NCI-H2171 treated with DMSO at 0.1 percent for 48 hours (cell line): ENCODE measurements at regions not wholly inside any gene's neighbourhood (a gene's known extent, or its start where the extent isn't known, plus 50 kb on each side); places are given as distances from the start of the nearest gene placed in this dataset.

Experiments used
- DNase-seq: peaks from one replicate; lab custom pipeline; 2025; lab: John Stamatoyannopoulos, UW

GRCh38 chr7:41175435-41175834 lies 527.5 kb downstream of the INHBA start:
- no peak for DNase-seq

DNA sequence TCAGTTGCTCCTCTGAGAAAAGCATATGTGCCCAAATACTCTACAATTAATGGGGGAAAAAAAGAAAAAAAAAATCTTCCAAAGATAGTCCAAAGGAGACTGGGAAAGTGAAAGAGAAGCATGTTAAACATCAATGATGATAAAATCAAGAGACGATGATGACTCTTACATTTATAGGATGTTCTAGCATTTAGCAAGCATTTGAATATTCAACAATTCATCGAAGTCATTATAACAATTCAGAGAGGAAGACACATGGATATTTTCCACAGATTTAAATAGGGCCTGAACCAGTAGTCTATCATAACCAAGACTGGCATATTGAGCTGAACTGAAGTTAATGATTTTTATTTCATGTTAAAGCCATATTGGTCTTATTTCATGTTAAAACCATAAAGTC lies 528.4 kb downstream of the INHBA start:
- DNase-seq = no peak

DNA sequence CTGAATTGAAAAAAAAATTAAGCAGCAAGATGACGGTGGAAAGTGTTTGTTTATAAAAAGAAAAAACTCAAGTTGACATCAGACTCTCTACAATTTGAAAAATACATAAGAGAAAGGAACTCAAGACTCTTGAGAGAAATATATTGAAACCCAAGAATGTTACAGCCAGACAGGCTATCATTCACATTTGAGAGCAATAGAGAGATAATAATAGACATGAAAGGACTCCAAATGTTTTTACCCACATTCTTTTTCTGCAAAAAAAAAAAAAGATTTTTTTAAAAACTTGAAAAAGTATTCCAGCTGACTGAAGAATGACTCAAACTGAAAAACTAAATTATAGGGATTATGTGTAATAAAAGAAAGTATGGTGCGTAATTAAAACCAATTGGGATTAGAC lies 532.4 kb downstream of the INHBA start:
- no peak for DNase-seq

DNA sequence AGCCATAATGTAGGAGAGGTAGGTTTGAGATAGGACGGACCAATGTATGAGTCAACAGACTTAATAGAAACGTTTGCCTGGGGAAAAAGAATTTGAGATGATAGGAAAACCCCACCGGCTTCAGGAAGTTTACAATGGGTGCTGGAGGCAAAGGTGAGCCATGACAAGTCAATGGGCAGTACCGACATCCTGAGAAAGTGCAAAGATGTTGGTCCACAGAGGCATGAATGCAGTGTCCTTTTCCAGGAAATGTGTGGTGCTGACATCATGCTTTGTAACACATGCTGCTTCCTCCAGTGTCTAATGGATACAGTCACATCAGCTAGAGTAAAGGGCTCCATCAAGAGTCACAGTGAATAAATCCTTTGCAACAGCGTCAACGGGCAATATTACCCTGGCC lies 533.6 kb downstream of the INHBA start:
- no peak for DNase-seq

DNA sequence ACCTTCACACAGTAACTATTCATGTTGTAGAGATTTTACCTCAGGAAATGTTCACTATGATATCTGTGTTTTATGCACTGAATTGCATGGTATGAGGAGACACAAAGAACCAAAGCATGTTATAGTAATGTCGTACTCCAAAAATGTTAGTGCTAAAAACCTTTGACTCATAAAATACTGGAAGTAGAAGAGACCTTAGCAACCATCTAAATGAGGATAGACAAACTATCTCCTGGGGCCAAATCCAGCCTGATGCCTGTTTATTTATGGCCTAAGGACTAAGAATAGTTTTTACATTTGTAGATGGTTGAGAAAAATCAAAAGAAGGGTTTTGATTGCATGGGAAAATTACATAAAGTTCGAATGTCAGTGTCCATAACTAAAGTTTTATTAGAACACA lies 535.1 kb downstream of the INHBA start:
- DNase-seq = no peak

GRCh38 chr7:41164440-41164839 lies 538.5 kb downstream of the INHBA start:
- no peak for DNase-seq

GRCh38 chr7:41163991-41164390 lies 538.9 kb downstream of the INHBA start:
- DNase-seq = no peak

DNA sequence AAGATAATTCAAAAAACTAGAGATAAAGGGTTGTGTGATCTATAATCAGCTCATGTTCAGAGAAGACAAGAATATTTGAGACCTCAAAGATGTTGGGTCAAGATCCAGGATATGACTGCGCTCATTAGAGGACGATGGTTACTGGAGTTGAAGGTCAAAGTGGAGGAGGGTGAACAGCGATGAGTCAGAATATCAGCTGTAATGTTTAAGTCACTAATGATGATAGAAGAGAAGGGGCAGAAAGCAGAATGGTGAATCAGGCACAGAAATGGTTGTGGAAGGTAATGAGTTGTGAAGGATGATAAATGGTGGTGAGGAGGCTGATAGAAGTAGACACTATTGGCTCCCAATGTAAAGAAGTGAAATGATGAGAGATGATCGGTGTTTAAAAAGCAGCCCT lies 540.3 kb downstream of the INHBA start:
- no peak for DNase-seq

GRCh38 chr7:41161041-41161587 lies 541.8 kb downstream of the INHBA start:
- DNase-seq = no peak

DNA sequence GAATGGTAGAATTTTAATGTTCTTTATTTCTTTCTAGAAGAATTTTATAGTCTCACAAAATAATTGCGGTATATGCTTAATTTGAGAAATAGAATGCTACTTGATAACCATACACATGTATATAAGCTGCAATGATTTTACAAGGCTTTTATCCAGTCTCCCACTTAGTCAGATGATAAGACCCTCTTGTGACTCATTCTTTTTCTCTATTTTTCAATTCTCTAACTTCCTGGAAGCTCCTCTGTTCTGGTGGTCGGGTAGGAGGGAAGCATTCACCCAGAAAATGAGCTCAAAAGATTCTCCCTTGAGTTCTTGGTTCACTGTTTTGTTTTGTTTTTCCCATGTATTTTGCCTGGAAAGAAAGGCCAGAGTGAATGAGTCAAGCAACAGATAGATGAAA lies 546.6 kb downstream of the INHBA start:
- DNase-seq = no peak

- no peak for DNase-seq
Observed at GRCh38 chr7:41153268-41153667, 549.6 kb downstream of the INHBA start.

DNA sequence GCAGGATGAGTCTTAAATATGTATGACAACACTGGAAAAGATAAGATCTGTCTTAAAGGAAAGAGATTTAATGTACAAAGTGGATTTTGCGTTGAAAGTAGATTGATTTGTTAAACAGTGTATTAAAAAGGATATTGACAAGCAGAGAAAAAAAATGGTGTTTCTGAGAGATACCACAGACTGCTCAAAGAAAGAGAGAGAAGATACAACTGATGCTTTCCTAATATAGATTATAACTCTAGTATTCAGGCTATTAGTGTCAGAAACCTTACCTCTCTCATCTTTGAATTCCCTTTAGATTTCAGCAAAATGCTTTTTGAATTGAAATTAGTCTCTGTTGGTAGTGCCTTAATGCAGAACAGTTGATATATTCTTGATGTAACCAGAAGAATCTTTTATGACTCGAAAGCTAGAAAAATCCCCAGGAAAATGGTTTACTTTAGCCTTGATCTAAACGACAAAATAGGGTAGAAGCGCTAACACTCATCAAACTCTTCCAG lies 550.7 kb downstream of the INHBA start:
- no peak for DNase-seq

- DNase-seq = no peak
Observed at GRCh38 chr7:41149576-41149975, 553.3 kb downstream of the INHBA start.

DNA sequence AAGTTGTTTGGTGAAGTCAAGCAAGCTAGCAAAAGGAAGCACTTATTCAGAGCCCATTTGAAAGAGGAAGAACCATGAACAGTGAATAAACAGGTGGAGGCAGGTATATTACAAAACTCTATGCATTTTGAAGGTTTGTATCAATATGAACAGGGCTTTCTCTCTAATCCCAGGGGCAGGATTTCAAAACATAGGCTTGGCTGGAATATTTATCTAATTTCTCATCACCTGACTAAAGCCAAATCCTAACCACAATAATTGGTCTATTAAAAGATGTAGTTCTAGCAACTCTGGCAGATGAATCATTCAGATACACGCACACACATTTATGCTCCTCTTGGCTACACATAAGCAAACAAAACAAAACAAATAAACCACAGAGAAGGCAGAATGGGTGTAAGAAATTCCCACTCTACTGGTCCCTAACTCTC lies 554.4 kb downstream of the INHBA start:
- DNase-seq = no peak

DNA sequence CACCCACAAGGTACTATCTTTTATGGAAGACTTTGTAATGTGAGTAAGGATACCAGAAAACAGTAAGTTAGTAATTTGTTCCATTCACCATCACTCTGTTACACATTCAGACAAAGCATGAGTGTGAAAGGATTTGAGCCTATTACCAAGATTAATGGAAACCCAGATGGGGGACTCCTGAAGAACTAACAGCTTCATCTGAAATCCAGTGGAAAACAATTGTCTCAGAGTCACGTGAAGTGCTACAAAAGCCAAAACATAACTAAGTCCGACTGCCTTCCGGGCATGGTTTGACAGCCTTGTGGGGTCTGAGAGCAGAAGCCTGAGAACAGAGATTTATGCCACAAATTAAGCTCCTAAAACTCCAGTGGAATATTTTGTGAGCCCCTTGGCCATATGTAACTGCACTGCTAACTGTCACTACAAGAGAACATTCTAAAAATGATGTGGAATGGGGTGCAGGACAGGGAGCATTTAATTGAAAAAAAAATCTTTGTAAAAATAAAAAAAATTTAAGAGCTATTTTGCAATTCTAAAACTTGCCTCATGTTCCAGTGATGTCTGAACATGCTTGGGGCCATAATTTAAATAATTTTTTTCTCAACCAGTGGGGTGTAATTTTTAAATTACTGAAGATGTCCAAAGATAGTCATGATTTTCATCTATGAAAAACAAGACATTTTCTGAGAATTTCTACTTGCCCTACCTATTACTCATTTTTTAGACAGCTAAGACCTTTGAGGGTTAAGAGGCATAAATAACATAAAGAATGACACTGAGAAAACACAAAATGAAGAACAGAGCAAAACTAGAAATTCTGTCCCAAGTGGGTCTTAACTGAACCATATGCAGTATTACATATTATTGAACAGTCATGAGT lies 555.0 kb downstream of the INHBA start:
- DNase-seq = no peak

DNA sequence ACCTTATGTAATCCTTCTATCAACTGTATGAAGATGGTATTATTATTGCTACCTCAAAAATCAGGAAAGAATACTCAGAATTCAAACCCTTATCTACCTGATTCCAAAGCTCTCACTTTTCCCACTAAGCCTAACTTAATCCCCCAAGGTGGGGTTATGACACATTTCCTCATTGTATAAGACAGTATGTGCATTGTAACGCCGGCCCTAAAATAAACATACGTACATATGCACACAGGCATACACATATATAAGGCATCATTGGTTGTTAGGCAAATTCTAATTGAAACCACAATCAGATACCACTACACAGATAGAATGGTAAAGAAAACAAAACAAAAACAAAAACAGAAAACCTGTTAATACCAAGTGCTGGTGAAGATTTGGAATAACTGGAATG lies 556.5 kb downstream of the INHBA start:
- no peak for DNase-seq

GRCh38 chr7:41145656-41146055 lies 557.2 kb downstream of the INHBA start:
- no peak for DNase-seq

DNA sequence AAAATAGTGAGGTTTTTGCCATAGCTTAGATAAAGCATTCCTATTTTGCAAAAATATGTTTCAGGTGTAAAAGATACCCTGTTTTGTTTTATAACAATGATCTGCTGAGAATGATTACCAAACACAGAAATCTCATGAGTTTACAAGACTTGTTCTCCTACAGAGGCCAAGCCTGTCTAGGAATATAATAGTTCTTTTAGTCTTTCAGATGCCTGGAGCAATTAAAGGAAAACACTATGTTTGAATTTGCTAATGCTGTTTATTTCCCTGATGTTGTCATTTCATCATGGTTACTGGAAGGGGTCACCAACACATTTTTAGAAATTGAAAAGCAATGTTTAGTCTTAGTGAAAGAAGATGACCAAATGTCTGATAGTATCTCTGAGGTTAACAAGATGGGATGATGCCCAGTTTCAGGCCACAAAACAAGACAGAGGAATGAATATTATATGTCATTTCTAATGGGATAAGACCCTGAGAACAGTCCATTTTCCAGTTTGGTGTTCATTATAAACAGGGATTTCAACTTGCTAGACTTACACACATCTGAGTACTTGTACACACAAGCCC lies 559.9 kb downstream of the INHBA start:
- no peak for DNase-seq

GRCh38 chr7:41139789-41140188 lies 563.1 kb downstream of the INHBA start:
- no peak for DNase-seq

GRCh38 chr7:41136551-41136950 lies 566.3 kb downstream of the INHBA start:
- no peak for DNase-seq

- DNase-seq = no peak
Observed at GRCh38 chr7:41135511-41135910, 567.4 kb downstream of the INHBA start.

DNA sequence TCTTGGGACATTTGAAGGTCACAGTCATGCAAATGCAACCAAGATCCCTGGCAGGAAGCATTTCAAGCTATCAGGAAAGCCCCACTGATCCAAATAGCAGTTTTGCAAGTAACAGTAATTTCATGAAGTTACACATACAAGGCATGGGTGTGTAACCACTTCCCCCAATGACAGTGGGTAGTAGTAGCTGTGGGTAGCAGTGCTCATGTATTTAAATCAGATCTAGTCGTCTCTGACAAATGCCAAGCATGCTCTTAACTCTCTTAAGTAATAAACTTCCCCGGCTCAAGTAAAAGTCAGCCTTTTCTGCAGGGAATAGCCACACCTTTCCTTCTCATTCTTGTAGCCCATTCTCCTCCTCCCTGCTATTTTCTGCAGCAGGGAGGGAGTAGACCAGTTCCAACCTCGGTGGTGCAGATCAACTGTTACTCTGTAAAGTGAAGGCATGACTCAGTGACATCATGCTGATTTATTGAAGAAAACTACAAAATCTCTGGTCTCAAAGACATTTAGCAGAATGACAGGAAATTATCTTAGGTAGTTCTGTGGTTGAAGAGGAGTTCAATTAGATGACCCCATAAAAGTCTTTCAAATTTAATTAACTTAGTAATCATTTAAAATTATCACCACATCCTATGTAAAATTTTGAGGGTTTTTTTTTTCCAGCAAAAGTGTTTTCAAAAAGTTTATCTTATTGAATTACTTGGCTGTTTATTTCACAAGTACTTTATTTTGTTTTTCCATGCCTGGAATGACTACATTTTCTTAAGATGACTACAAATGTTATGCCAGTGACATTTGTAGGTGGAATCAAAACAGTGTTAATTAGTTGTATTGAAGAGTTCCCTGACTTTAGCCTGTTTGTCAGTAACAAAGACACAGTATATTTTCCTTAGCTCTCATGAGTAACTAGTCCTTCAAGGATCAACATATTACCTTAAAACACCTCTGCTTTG lies 568.3 kb downstream of the INHBA start:
- no peak for DNase-seq
